Fibroblast of lung (primary cell): ENCODE measurements at regions not wholly inside any gene's neighbourhood (a gene's known extent, or its start where the extent isn't known, plus 50 kb on each side); places are given as distances from the start of the nearest gene placed in this dataset.

Source experiments
- DNase-seq, 2 donors: peaks; one replicate each; pipeline versions ENCODE4 v3.0.0 to v3.0.0-alpha.2; 2010; ENCODE audit warnings: low read depth in 2 of 2
- H2AFZ ChIP-seq: 2 replicates; pipeline ENCODE4 v1.5.1; 2012; ENCODE audit warnings: low read length, control low read depth, inconsistent platforms
- H3K27ac ChIP-seq: 2 replicates; pipeline ENCODE4 v1.5.1; 2011; ENCODE audit warnings: low read length, control low read depth; ENCODE audit not compliant: insufficient read depth
- H3K27me3 ChIP-seq: 2 replicates; pipeline ENCODE4 v1.5.1; 2011; ENCODE audit warnings: mild to moderate bottlenecking, low read length; ENCODE audit not compliant: control insufficient read depth, insufficient read depth
- H3K36me3 ChIP-seq: 2 replicates; pipeline ENCODE4 v1.5.1; 2011; ENCODE audit warnings: low read length; ENCODE audit not compliant: control insufficient read depth, insufficient read depth
- H3K4me1 ChIP-seq: 2 replicates; pipeline ENCODE4 v1.5.1; 2011; ENCODE audit warnings: low read length; ENCODE audit not compliant: control insufficient read depth, insufficient read depth; ENCODE audit errors: extremely low read depth
- H3K4me2 ChIP-seq: 2 replicates; pipeline ENCODE4 v1.5.1; 2011; ENCODE audit warnings: low read length, control low read depth; ENCODE audit not compliant: insufficient read depth; ENCODE audit errors: extremely low read depth
- H3K4me3 ChIP-seq, 4 experiments: fragments of 200-600 bp in 1 of 4; sonication (generic) in 1 of 4; replicated peaks in 1 of 4; 2 replicates each; pipeline ENCODE4 v1.5.1; 2011 to 2016; ENCODE audit warnings: low read length in 4 of 4, low read depth in 3 of 4, mild to moderate bottlenecking in 3 of 4, control low read depth in 2 of 4, inconsistent platforms in 1 of 4, mixed read lengths in 1 of 4; ENCODE audit not compliant: insufficient read depth in 1 of 4; ENCODE audit errors: control extremely low read depth in 1 of 4
- H3K79me2 ChIP-seq: 2 replicates; pipeline ENCODE4 v1.5.1; 2012; ENCODE audit warnings: mild to moderate bottlenecking, low read length, inconsistent platforms; ENCODE audit not compliant: control insufficient read depth, insufficient read depth
- H3K9ac ChIP-seq: 2 replicates; pipeline ENCODE4 v1.5.1; 2011; ENCODE audit warnings: mild to moderate bottlenecking, low read length, control low read depth; ENCODE audit not compliant: insufficient read depth
- H3K9me3 ChIP-seq: 2 replicates; pipeline ENCODE4 v1.5.1; 2012; ENCODE audit warnings: low read depth, low read length; ENCODE audit not compliant: control insufficient read depth, insufficient read depth
- H4K20me1 ChIP-seq: 2 replicates; pipeline ENCODE4 v1.5.1; 2011; ENCODE audit warnings: low read length; ENCODE audit not compliant: control insufficient read depth, insufficient read depth; ENCODE audit errors: extremely low read depth
- EZH2 ChIP-seq: IDR thresholded peaks from 2 replicates; pipeline ENCODE4 v1.5.1; 2012; ENCODE audit warnings: low read length, control low read depth, mild to moderate bottlenecking; ENCODE audit errors: missing control alignments
- TF ChIP-seq, protein P1 (sequence below), 2 donors: IDR thresholded peaks in 1 of 2; conservative IDR thresholded peaks in 1 of 2; 1 replicate in 1 of 2; 2 replicates in 1 of 2; pipeline ENCODE4 v1.5.1; 2011 to 2012; ENCODE audit warnings: low read length in 2 of 2, control low read depth in 1 of 2, inconsistent platforms in 1 of 2, low read depth in 1 of 2, mild to moderate bottlenecking in 1 of 2

DNA sequence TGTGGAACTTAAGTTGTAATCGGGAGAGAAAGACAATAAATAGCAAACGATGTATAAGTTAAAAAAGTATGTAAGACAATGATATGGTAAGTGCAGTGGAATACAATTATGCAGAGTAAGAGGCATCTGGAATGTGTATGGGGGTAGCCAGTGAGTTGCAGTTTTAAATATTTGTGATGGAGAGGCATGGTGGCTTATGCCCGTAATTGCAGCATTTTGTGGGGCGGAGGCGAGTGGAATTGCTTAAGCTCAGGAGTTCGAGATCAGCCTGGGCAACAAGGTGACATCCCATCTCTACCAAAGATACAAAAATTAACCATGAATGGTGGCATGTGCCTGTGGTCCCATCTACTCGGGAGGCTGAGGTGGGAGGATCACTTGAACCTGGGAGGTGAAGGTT is 52.5 kb upstream of the WDFY3 start:
- Histone ChIP-seq H4K20me1 (no peaks in the 10 kb centered on the region), H3K79me2 (no peaks in the 10 kb centered on the region), H3K9ac (no peak overlapping the region), H3K9me3 (no peaks in the 10 kb centered on the region), H3K4me2 (no peak overlapping the region), H3K4me1 (no peaks in the 10 kb centered on the region), H3K4me3 (no peak overlapping the region), H3K27ac (no peak overlapping the region), H3K27me3 (no peaks in the 10 kb centered on the region), H3K36me3 (no peaks in the 10 kb centered on the region), H2AFZ (no peak overlapping the region)
- no peak for DNase-seq
- TF ChIP-seq, protein P1, sequence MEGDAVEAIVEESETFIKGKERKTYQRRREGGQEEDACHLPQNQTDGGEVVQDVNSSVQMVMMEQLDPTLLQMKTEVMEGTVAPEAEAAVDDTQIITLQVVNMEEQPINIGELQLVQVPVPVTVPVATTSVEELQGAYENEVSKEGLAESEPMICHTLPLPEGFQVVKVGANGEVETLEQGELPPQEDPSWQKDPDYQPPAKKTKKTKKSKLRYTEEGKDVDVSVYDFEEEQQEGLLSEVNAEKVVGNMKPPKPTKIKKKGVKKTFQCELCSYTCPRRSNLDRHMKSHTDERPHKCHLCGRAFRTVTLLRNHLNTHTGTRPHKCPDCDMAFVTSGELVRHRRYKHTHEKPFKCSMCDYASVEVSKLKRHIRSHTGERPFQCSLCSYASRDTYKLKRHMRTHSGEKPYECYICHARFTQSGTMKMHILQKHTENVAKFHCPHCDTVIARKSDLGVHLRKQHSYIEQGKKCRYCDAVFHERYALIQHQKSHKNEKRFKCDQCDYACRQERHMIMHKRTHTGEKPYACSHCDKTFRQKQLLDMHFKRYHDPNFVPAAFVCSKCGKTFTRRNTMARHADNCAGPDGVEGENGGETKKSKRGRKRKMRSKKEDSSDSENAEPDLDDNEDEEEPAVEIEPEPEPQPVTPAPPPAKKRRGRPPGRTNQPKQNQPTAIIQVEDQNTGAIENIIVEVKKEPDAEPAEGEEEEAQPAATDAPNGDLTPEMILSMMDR (conservative IDR thresholded peaks at IDR 0.05 in 1 of 2, IDR thresholded peaks at IDR 0.05 in 1 of 2; ENCODE audit: low read depth in 1 of 2, low read length in 2 of 2) = no peak
- no peak for TF ChIP-seq EZH2

DNA sequence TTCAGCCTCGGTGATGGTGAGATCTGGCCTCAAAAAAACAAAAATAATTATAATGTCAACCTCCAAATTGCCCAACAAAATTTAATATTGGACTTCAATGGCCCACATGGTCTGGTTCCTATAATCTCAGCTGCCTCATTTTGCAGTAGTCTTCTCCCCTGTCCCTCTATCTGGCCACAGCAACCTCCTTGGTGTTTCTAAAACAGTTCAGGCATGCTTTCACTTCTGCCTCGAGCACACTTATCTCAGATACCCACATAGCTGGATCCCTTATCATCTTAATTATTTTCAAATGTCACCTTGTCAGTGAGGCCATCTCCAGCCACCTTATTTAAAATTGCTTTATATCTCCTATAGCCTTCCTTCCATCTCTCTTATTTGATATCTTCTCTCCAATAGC is 52.9 kb upstream of the WDFY3 start:
- no peaks in the 10 kb centered on the region for H3K27me3 ChIP-seq
- no peaks in the 10 kb centered on the region for H3K9me3 ChIP-seq
- no peaks in the 10 kb centered on the region for H4K20me1 ChIP-seq
- no peaks in the 10 kb centered on the region for H3K79me2 ChIP-seq
- TF ChIP-seq, protein P1 (conservative IDR thresholded peaks at IDR 0.05 in 1 of 2, IDR thresholded peaks at IDR 0.05 in 1 of 2; ENCODE audit: low read depth in 1 of 2, low read length in 2 of 2) = no peak
- TF ChIP-seq EZH2 = no peak
- no peak overlapping the region for H2AFZ ChIP-seq
- H3K4me2 ChIP-seq = no peak overlapping the region
- no peak overlapping the region for H3K27ac ChIP-seq
- no peak for DNase-seq
- H3K4me1 ChIP-seq = no peaks in the 10 kb centered on the region
- H3K36me3 ChIP-seq = no peaks in the 10 kb centered on the region
- no peak overlapping the region for H3K9ac ChIP-seq
- H3K4me3 ChIP-seq = no peak overlapping the region

DNA sequence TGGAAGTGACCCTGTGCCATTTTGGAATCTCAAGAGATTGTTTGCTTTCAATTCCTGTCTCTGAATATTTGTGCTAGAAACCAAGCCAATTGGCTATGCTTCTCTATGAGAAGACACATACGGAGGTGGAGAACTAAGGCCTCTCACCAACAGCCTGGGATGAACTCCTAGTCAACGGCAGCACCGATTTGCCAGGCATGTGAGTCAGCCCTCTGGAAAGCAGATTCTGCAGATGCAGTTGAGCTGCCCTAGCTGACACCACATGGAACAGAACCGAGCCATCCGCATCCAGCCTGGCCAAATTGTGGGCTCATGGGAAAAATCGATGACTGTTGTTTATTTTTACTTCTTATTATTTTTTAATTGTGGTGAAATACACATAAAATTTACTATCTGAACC is 58.2 kb upstream of the WDFY3 start:
- H3K27me3 ChIP-seq = no peaks in the 10 kb centered on the region
- H3K36me3 ChIP-seq = no peaks in the 10 kb centered on the region
- no peaks in the 10 kb centered on the region for H3K9me3 ChIP-seq
- no peak overlapping the region for H3K4me3 ChIP-seq
- no peak for DNase-seq
- H3K79me2 ChIP-seq = no peaks in the 10 kb centered on the region
- H2AFZ ChIP-seq = no peak overlapping the region
- H3K4me2 ChIP-seq = no peak overlapping the region
- TF ChIP-seq, protein P1 (conservative IDR thresholded peaks at IDR 0.05 in 1 of 2, IDR thresholded peaks at IDR 0.05 in 1 of 2; ENCODE audit: low read depth in 1 of 2, low read length in 2 of 2) = no peak
- no peak for TF ChIP-seq EZH2
- H3K4me1 ChIP-seq = no peaks in the 10 kb centered on the region
- H3K27ac ChIP-seq = no peak overlapping the region
- no peak overlapping the region for H3K9ac ChIP-seq
- no peaks in the 10 kb centered on the region for H4K20me1 ChIP-seq
